ENCODE measurements at regions not wholly inside any gene's neighbourhood (a gene's known extent, or its start where the extent isn't known, plus 50 kb on each side); places are given as distances from the start of the nearest gene placed in this dataset.

GRCh38 chr6:106830930-106831329 is 143.6 kb downstream of the CD24 start:
- H3K27me3 ChIP-seq (ENCODE audit: control insufficient read depth in 4 of 4, insufficient read depth in 4 of 4, low read length in 3 of 4): no peaks in the 10 kb centered on the region
- H3K36me3 ChIP-seq (ENCODE audit: control insufficient read depth in 4 of 4, insufficient read depth in 3 of 4, low read depth in 1 of 4, low read length in 3 of 4): no peaks in the 10 kb centered on the region
- TF ChIP-seq FOXA1 (IDR thresholded peaks at IDR 0.05) (no peak), SP1 (IDR thresholded peaks at IDR 0.05) (no peak), RAD21 (IDR thresholded peaks at IDR 0.05) (no peak), HNF4A (conservative IDR thresholded peaks at IDR 0.05) (no peak), RXRA (IDR thresholded peaks at IDR 0.05) (no peak), HNF4G (IDR thresholded peaks at IDR 0.05) (no peak), MAX (IDR thresholded peaks at IDR 0.05) (no peak), REST (IDR thresholded peaks at IDR 0.05) (no peak)
- DNase-seq (ENCODE audit: low spot score): no peak
- no peaks in the 10 kb centered on the region for H3K4me1 ChIP-seq (ENCODE audit: control insufficient read depth in 4 of 4, insufficient read depth in 4 of 4, low read length in 3 of 4)
- no peak overlapping the region for H3K27ac ChIP-seq (ENCODE audit: low read depth in 1 of 2, low read length in 2 of 2)
- WGBS: 93% methylated on average over 2 of the region's 2 CpGs
- peaks cover 0 to 5% (median 0%) of the 10 kb centered on the region in 4 donors for H3K9me3 ChIP-seq (ENCODE audit: control insufficient read depth in 4 of 4, low read length in 3 of 4)
- H3K9ac ChIP-seq (ENCODE audit: low read depth in 1 of 2, low read length in 2 of 2): no peak overlapping the region
- no peak overlapping the region for H3K4me3 ChIP-seq (ENCODE audit: low read depth in 1 of 3, low read length in 3 of 3)

GRCh38 chr6:106829451-106829850 is 145.1 kb downstream of the CD24 start:
- H3K9me3 ChIP-seq (ENCODE audit: control insufficient read depth in 4 of 4, low read length in 3 of 4): peaks cover 0 to 5% (median 0%) of the 10 kb centered on the region in 4 donors
- no peak overlapping the region for H3K27ac ChIP-seq (ENCODE audit: low read depth in 1 of 2, low read length in 2 of 2)
- no peaks in the 10 kb centered on the region for H3K27me3 ChIP-seq (ENCODE audit: control insufficient read depth in 4 of 4, insufficient read depth in 4 of 4, low read length in 3 of 4)
- TF ChIP-seq SP1 (IDR thresholded peaks at IDR 0.05) (no peak), GABPA (IDR thresholded peaks at IDR 0.05 in 1 of 2, conservative IDR thresholded peaks at IDR 0.05 in 1 of 2) (no peak), HNF4G (IDR thresholded peaks at IDR 0.05) (no peak), MAX (IDR thresholded peaks at IDR 0.05) (no peak), RXRA (IDR thresholded peaks at IDR 0.05) (no peak), RAD21 (IDR thresholded peaks at IDR 0.05) (no peak), FOXA1 (IDR thresholded peaks at IDR 0.05) (no peak), NR2F2 (IDR thresholded peaks at IDR 0.05) (no peak), YY1 (IDR thresholded peaks at IDR 0.05) (no peak), EGR1 (IDR thresholded peaks at IDR 0.05; ENCODE audit: low read depth in 2 of 2) (no peak), REST (IDR thresholded peaks at IDR 0.05) (no peak), HNF4A (conservative IDR thresholded peaks at IDR 0.05) (no peak), CTCF (IDR thresholded peaks at IDR 0.05; ENCODE audit: low read depth, low read length, missing input control) (no peak)
- no peaks in the 10 kb centered on the region for H3K4me1 ChIP-seq (ENCODE audit: control insufficient read depth in 4 of 4, insufficient read depth in 4 of 4, low read length in 3 of 4)
- DNase-seq (ENCODE audit: low spot score): no peak
- 91% methylated on average over 4 of the region's 4 CpGs for WGBS
- no peak overlapping the region for H3K4me3 ChIP-seq (ENCODE audit: low read depth in 1 of 3, low read length in 3 of 3)
- no peaks in the 10 kb centered on the region for H3K36me3 ChIP-seq (ENCODE audit: control insufficient read depth in 4 of 4, insufficient read depth in 3 of 4, low read depth in 1 of 4, low read length in 3 of 4)
- no peak overlapping the region for H3K9ac ChIP-seq (ENCODE audit: low read depth in 1 of 2, low read length in 2 of 2)
